GM12872 (cell line): ENCODE measurements at regions not wholly inside any gene's neighbourhood (a gene's known extent, or its start where the extent isn't known, plus 50 kb on each side); places are given as distances from the start of the nearest gene placed in this dataset.

Experiments
- CTCF ChIP-seq: IDR thresholded peaks from 3 replicates; pipeline ENCODE4 v1.5.1; 2011; ENCODE audit warnings: low read depth, mild to moderate bottlenecking, low read length, moderate library complexity; ENCODE audit not compliant: insufficient read depth

DNA sequence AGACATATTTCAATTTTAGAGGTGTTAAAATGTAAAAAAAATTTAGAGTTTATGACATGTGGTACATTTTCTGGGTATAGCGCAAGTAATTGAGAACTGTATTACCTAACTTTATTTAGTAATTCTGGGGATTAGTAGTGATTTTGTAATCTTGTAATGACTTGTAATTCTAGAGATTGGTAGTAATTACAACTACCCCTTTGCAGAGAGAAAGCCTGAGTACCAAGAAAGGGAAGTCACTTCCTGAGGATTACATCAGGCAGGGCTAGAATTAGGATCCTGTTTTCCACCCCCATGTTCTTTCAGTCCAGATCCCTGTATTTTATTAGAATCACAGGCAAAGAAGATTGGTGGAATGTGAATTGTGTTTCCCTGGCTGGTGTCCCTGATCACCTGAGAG lies 274.9 kb downstream of the KCNRG start:
- TF ChIP-seq CTCF = no peak

- TF ChIP-seq CTCF = no peak
Observed at GRCh38 chr13:50291611-50292010, 276.4 kb downstream of the KCNRG start.

- no peak for TF ChIP-seq CTCF
Observed at GRCh38 chr13:50292081-50292480, 276.8 kb downstream of the KCNRG start.

DNA sequence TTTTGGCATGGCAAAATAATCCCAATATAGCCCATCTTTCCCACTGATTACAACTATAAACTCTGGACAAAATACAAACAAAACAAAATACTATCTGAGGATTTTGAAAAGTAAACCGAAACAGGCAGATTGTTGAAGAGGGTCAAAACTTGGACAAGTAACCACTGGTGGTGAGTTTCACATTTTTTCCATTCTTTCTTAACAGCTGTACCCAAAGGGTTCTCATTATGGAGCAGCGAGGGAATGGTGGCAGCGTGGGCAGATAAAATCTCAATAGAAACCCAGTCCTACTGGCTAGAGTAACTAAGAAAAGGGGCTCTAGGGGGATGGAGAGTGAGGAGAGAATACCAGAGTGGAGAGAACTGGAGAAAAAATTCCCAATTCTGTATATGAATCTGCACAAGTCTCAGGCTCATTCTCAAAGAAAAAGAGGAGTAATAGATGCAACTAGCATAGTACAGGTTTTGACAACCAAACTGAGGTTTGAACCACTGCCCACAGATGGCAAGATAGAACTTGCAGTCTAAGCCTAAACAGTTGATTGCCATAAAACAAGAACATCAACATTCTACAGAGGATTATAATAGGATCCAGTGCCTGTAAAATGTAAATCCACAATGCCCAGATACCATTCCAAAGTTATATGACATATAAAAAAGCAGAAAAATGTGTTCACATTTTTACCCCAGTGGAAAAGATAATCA lies 284.5 kb downstream of the KCNRG start:
- TF ChIP-seq CTCF = no peak

- no peak for TF ChIP-seq CTCF
Observed at GRCh38 chr13:50303963-50304721, 288.9 kb downstream of the KCNRG start.

- no peak for TF ChIP-seq CTCF
Observed at GRCh38 chr13:50306156-50306555, 290.9 kb downstream of the KCNRG start.

- no peak for TF ChIP-seq CTCF
Observed at GRCh38 chr13:50309318-50309717, 294.1 kb downstream of the KCNRG start.
